ENCODE measurements at regions not wholly inside any gene's neighbourhood (a gene's known extent, or its start where the extent isn't known, plus 50 kb on each side); places are given as distances from the start of the nearest gene placed in this dataset.

DNA sequence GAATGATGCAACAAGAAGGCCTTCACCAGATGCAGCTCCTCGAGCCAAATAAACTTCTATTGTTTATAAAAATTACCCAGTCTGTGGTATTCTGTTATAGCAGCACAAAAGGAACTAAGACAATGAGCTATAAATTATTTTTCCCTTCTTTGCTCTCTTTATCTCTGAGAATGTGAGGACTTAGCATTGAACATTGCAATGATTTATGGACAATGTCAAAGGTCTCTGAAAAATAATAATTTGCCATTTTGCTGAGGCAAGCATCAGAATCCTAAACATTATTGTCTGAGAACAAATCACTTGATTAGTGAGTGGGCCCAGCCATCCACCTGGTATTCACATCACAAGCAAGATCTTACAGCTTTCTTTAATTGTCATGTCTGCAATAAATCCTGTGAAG is 95.4 kb upstream of the SSBP2 start:
- intact Hi-C loops (cut with micrococcal nuclease; ENCODE audit: unreplicated experiment), result no loop called here

DNA sequence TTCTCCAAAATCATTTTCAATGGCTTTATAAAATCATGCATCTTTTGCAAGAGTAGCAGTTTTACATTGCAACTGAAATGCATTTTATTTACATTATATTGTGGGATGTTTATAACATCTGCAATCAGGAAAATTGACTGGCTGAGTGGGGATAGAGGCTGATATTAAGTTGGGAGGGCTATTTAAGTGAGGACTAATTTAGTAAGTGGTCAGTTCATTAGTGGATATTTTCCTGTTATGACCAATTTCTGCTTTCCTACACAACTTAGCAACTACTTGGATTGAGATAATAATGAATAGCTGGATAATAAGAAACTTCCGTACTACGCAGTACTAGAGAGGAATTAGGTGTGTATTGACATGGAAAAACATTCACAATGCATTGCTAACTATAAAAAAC is 92.9 kb upstream of the SSBP2 start:
- POLR2A ChIA-PET, result no interaction called here
- Mint-ChIP-seq H3K4me3 (ENCODE audit: unreplicated experiment) (no peak overlapping the region), H3K27ac (ENCODE audit: unreplicated experiment) (no peak overlapping the region), H3K9me3 (ENCODE audit: unreplicated experiment) (no peaks in the 10 kb centered on the region), H3K4me1 (ENCODE audit: low read depth, unreplicated experiment) (no peaks in the 10 kb centered on the region), H3K27me3 (ENCODE audit: insufficient read depth, unreplicated experiment) (no peaks in the 10 kb centered on the region), H3K36me3 (ENCODE audit: insufficient read depth, unreplicated experiment) (no peaks in the 10 kb centered on the region)
- intact Hi-C loops (cut with micrococcal nuclease; ENCODE audit: unreplicated experiment), result no loop called here
- no peak for DNase-seq
- Histone ChIP-seq H3K9me3 (no peaks in the 10 kb centered on the region), H3K36me3 (ENCODE audit: control insufficient read depth, insufficient read depth, low read length) (no peaks in the 10 kb centered on the region), H3K27me3 (replicated peaks; ENCODE audit: control insufficient read depth, insufficient read depth, low read length) (no peaks in the 10 kb centered on the region), H3K4me1 (no peaks in the 10 kb centered on the region), H3K4me3 (ENCODE audit: low read depth, low read length) (no peak overlapping the region)
- BruUV-seq (replicated peaks), result no TSS peak
- no peak for TF ChIP-seq CTCF (IDR thresholded peaks at IDR 0.05; ENCODE audit: insufficient read depth in 1 of 2, low read depth in 1 of 2, low read length in 1 of 2, severe bottlenecking in 1 of 2, unreplicated experiment in 1 of 2)
- CTCF ChIA-PET, result interaction anchor here (0.6 kb wide), 1 partner anchor 178 kb away, joined by 3 read pairs; no protein-coding TSS in a partner anchor

More for the DNA sequence above, 95.4 kb upstream of the SSBP2 start:
- peaks cover 7% of the 10 kb centered on the region for H3K4me1 ChIP-seq
- Mint-ChIP-seq H3K4me1 (ENCODE audit: low read depth, unreplicated experiment) (peaks cover 11% of the 10 kb centered on the region), H3K36me3 (ENCODE audit: insufficient read depth, unreplicated experiment) (no peaks in the 10 kb centered on the region), H3K27ac (ENCODE audit: unreplicated experiment) (no peak overlapping the region), H3K4me3 (ENCODE audit: unreplicated experiment) (no peak overlapping the region), H3K9me3 (ENCODE audit: unreplicated experiment) (no peaks in the 10 kb centered on the region), H3K27me3 (ENCODE audit: insufficient read depth, unreplicated experiment) (no peaks in the 10 kb centered on the region)
- ChIA-PET POLR2A (no interaction called here), CTCF (no interaction called here)
- no peak overlapping the region for H3K4me3 ChIP-seq (ENCODE audit: low read depth, low read length)
- BruUV-seq (replicated peaks), result no TSS peak
- no peaks in the 10 kb centered on the region for H3K36me3 ChIP-seq (ENCODE audit: control insufficient read depth, insufficient read depth, low read length)
- no peak for DNase-seq
- no peak for TF ChIP-seq CTCF (IDR thresholded peaks at IDR 0.05; ENCODE audit: insufficient read depth in 1 of 2, low read depth in 1 of 2, low read length in 1 of 2, severe bottlenecking in 1 of 2, unreplicated experiment in 1 of 2)
- no peaks in the 10 kb centered on the region for H3K9me3 ChIP-seq
- H3K27me3 ChIP-seq (replicated peaks; ENCODE audit: control insufficient read depth, insufficient read depth, low read length), result no peaks in the 10 kb centered on the region

DNA sequence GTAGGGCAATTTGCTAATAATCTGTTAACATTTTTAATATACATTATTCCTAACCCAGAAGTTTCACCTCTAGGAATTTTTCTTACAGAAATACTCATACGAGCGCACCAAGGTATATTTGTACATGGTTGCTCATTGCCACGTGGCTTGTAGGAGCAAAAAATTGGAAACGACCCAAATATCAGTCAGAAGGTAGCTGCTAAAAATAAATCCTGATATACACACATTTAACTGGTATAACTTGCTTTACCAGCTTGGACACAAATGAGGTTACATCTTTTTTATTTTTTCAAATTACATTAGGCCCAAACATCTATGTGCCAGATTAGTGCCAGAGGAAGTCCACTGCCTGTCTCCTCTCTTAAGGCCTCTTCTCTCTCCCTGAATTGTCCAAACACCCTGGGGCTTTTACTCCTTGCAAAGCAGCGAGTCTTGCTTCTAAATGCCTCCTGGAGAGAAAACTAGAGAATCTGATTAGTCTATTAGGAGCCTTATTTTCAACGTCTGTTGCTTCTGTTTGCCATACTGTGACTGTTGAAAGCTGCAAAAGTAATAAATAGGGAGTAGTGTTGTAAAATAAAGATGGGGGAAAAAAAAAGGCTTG is 92.0 kb upstream of the SSBP2 start:
- no peaks in the 10 kb centered on the region for H3K9me3 ChIP-seq
- no TSS peak for BruUV-seq (replicated peaks)
- H3K4me1 ChIP-seq, result 0 out of 2 replicates have a peak, but pooled peaks cover 3% of the 10 kb centered on the region
- H3K9me3 Mint-ChIP-seq (ENCODE audit: unreplicated experiment), result no peaks in the 10 kb centered on the region
- no peak overlapping the region for H3K4me3 Mint-ChIP-seq (ENCODE audit: unreplicated experiment)
- peaks cover 6% of the 10 kb centered on the region for H3K4me1 Mint-ChIP-seq (ENCODE audit: low read depth, unreplicated experiment)
- H3K4me3 ChIP-seq (ENCODE audit: low read depth, low read length), result no peak overlapping the region
- no peaks in the 10 kb centered on the region for H3K27me3 Mint-ChIP-seq (ENCODE audit: insufficient read depth, unreplicated experiment)
- H3K27me3 ChIP-seq (replicated peaks; ENCODE audit: control insufficient read depth, insufficient read depth, low read length), result no peaks in the 10 kb centered on the region
- DNase-seq, result no peak
- no peaks in the 10 kb centered on the region for H3K36me3 ChIP-seq (ENCODE audit: control insufficient read depth, insufficient read depth, low read length)
- H3K36me3 Mint-ChIP-seq (ENCODE audit: insufficient read depth, unreplicated experiment), result no peaks in the 10 kb centered on the region
- no peak overlapping the region for H3K27ac Mint-ChIP-seq (ENCODE audit: unreplicated experiment)
- intact Hi-C loops (cut with micrococcal nuclease; ENCODE audit: unreplicated experiment), result no loop called here
- ChIA-PET POLR2A (interaction anchor here (0.5 kb wide), 1 partner anchor 129 kb away, joined by 7 read pairs; the partner anchor contains the start of gene ATG10), CTCF (no interaction called here)
- TF ChIP-seq CTCF (IDR thresholded peaks at IDR 0.05; ENCODE audit: insufficient read depth in 1 of 2, low read depth in 1 of 2, low read length in 1 of 2, severe bottlenecking in 1 of 2, unreplicated experiment in 1 of 2), result no peak
